ENCODE measurements at regions not wholly inside any gene's neighbourhood (a gene's known extent, or its start where the extent isn't known, plus 50 kb on each side); places are given as distances from the start of the nearest gene placed in this dataset.
A peak's percentile ranks its signal among the peaks of the same experiment; 100 is the strongest.

GRCh38 chr11:13868710-13869397, 93.7 kb upstream of the SPON1 start:
- no peak for FAIRE-seq
- DNase-seq (ENCODE audit: low spot score): no peak

DNA sequence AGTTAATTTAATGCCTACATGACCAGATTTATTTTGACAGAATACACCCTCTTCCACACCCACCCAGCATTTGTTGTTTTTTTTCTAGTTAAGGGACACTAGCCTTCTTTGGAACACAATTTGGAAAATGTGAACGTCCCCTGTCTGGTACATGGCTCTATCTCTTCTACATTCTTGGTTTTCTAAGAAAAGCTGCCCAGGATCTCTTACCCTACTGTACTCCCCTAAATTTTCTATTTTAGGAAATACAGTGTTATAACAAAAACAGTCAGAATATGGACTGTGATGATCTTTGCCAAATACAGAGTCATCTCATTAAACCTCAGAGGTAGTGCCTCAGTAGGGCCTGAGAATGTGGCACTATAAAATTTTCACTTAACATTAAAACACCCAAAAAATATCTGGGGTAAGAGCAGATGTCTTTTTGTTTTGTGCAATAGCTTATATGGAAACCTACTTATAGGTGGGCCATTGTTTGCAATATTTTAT, 93.1 kb upstream of the SPON1 start:
- DNase-seq (ENCODE audit: low spot score): no peak
- FAIRE-seq: no peak

DNA sequence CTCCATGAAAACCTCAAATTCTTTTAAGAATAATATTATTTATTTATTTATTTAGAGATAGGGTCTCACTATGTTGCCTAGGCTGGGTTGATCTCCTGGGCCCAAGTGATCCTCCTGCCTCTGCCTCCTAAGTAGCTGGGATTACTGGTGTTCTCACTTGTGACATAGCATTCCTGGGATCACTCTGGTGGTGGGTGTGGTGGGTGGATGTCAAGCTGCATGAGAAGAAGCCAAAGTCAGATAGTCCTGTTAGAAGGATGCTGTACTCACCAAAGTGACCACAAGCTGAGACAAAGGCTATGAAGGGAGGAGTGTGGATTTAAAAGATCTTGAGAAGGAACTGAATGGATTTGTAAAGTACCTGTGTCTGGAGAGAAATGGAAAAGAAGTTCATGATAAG, 87.9 kb upstream of the SPON1 start:
- FAIRE-seq (no peak), DNase-seq (ENCODE audit: low spot score) (no peak)

GRCh38 chr11:13875643-13876042, 86.9 kb upstream of the SPON1 start:
- FAIRE-seq: no peak

DNA sequence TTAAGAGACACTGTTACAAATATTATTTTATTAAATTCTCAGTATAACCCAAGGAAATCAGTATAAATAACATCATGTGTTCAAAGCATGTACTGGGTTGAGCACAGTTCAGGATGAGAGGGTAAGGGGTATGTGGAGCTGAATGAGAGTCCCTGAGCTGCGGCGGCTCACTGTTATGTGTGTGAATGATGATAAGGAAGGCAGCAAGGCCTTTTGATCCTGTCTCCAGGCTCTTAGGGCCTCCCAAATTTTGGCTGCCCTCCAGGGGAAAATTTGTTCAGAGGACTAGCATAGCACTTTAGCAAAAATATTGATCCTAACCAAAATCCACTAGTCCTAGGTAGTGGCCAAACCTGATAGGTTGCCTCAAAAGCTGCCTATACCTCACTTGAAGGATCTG, 86.1 kb upstream of the SPON1 start:
- FAIRE-seq (no peak), DNase-seq (ENCODE audit: low spot score) (no peak)

More at GRCh38 chr11:13875643-13876042, 86.9 kb upstream of the SPON1 start:
- DNase-seq (ENCODE audit: low spot score): no peak

DNA sequence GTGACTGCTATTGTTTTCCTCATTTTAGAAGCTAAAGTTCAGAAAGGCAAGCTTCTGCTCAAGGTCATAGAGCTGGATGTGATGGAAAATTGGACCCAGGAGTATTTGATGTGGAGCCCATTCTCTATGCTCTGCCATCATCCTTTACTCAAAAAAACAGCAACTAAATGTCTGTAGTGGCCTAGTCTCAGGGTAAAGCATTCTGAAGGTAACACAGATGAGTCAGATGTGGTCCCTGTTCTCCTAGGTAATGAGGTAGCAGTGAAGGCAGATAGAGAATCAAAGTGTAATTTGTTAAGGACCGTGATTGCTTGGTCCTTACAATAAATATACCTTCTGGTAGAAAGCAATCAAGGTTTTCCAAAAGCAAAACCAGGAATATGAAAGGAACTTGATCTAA, 84.4 kb upstream of the SPON1 start:
- no peak for DNase-seq (ENCODE audit: low spot score)
- no peak for FAIRE-seq

GRCh38 chr11:13880634-13881033, 81.9 kb upstream of the SPON1 start:
- FAIRE-seq: no peak
- DNase-seq (ENCODE audit: low spot score): peak; percentile 38

DNA sequence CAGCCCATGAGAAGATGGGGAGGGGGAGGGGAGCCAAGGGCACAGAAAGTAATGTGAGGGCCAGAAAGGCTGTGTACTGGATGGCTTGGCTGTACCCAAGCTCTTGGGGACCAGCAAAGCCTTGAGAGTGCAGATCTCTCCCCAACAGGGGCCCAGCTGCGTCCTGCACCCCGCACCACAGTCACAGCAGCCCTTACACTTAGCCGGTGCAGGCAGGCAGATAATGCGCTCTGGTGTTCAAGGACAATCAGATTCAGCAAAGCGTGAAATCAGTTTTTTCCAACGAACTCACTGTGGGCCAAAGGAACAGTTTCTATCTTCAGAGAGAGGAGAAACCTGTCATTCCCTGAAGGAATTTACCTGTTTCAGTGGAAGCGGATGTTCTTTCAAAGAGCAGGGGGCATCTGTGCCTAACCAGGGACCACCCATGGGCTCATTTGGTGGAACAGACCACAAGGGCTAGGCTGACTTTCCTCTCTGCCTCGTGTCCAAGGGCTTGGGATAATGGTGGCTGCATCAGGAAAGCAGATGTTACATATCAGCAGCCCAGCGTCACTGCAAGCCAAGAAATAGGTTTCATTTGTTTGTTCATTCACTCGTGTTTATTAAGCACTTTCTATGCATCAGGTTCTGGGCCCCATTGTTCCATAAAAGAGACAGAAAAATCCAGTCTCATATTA, 81.2 kb upstream of the SPON1 start:
- DNase-seq (ENCODE audit: low spot score): no peak
- FAIRE-seq: no peak

GRCh38 chr11:13883042-13883441, 79.5 kb upstream of the SPON1 start:
- FAIRE-seq (no peak), DNase-seq (ENCODE audit: low spot score) (no peak)

- DNase-seq (ENCODE audit: low spot score): no peak
- FAIRE-seq: no peak
Observed at GRCh38 chr11:13883589-13883988, 78.9 kb upstream of the SPON1 start.

- peak; percentile 10 for DNase-seq (ENCODE audit: low spot score)
- no peak for FAIRE-seq
Observed at GRCh38 chr11:13884158-13884799, 78.2 kb upstream of the SPON1 start.

GRCh38 chr11:13885083-13885482, 77.4 kb upstream of the SPON1 start:
- no peak for FAIRE-seq
- DNase-seq (ENCODE audit: low spot score): no peak

GRCh38 chr11:13889552-13890249, 72.8 kb upstream of the SPON1 start:
- FAIRE-seq (no peak), DNase-seq (ENCODE audit: low spot score) (no peak)

GRCh38 chr11:13891911-13892310, 70.6 kb upstream of the SPON1 start:
- FAIRE-seq (no peak), DNase-seq (ENCODE audit: low spot score) (no peak)

DNA sequence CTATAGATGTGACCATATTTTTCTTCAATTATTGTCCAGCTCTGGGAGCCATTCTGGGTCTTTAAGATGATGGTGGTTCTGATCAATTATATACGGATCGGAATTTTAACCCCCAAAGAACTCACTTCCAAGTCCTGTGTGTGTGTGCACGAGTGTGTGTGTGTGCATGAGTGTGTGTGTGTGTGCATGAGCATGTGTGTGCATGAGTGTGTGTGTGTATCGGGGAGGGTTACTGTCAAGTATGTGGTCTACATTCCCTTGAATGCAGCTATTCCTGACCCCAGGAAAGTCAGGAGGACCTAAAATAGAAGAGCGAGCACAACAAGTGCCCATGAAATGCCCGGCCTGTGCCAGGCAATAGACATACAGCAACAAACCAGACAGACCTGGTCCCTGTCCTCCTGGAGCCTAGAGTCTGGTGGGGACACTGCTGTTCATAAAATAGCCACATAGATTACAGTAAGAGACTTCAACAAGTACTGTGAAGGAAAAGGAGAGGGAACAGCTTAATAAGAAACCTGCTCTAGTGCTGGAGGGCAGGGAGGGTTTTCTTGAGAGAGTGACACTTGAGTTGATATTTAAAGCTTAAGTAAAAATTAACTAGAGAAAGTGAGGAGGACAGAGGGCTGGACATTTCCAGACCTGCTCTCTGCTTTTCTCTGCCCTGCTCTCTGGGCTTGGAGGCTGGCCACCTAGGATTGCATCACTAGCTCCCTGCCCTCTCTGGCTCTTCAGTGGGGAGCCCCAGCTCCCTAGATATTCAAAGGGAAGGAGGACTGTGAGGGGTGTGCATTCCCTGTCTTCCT, 66.1 kb upstream of the SPON1 start:
- no peak for FAIRE-seq

DNA sequence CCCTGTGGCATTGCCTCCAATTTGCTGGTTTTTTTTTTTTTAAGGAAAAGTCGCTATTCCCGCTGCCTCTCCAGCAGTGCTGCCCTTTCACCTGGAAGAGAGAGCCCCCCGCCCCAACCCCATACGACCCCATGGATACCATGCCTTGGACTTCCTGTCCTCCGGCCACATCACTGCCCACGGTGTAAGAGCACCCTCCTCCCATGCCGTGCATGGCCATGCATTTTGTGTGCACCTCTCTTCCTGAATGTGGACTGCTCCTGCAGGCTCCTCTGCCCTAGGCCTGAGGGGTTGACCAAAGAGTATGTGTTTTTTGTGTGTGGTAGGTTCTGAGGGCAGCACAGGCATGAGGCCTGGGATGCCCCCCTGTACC, 65.6 kb upstream of the SPON1 start:
- FAIRE-seq: no peak
- DNase-seq (ENCODE audit: low spot score): no peak

More for the DNA sequence above, 66.1 kb upstream of the SPON1 start:
- no peak for DNase-seq (ENCODE audit: low spot score)

- no peak for DNase-seq (ENCODE audit: low spot score)
- FAIRE-seq: no peak
Observed at GRCh38 chr11:13897646-13898276, 64.8 kb upstream of the SPON1 start.

DNA sequence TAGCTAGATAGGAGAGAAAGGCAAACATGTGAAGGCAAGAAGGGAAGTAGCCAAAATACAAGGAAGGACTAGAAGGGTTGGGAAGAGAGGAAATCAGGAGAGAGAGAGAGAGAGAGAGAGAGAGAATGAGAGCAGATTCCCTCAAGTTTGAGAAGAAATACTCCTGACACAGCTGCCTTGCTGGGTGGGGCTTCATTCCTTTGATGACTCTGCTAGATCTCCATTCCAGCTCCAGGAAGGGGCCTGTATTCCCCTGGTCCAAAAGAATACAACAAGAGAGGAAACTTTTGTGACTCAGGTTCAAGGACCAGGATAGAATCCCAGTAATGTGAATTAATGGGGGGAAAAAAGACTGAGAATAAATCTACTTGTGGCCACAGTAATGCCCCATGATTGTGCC, 62.9 kb upstream of the SPON1 start:
- FAIRE-seq: no peak
- no peak for DNase-seq (ENCODE audit: low spot score)

DNA sequence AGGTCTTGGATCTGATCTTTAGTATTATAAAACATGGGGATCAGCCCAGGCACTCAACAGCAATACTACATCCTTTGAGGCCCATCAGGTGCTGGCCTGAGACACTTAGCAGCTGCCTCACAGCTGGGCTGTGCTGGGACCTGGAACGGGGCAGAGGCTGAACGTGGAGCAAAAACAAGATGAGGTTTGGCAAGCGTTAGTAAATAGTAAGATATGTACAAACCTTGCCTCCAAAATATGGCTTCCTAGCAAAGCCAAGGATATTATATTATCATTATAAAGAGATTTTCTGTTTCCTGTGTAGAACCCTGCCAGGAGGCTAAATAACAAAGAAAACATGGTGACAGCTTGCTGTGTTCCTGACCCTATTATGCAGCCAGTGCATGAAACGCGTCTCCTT, 60.0 kb upstream of the SPON1 start:
- FAIRE-seq: no peak
- DNase-seq (ENCODE audit: low spot score): no peak

DNA sequence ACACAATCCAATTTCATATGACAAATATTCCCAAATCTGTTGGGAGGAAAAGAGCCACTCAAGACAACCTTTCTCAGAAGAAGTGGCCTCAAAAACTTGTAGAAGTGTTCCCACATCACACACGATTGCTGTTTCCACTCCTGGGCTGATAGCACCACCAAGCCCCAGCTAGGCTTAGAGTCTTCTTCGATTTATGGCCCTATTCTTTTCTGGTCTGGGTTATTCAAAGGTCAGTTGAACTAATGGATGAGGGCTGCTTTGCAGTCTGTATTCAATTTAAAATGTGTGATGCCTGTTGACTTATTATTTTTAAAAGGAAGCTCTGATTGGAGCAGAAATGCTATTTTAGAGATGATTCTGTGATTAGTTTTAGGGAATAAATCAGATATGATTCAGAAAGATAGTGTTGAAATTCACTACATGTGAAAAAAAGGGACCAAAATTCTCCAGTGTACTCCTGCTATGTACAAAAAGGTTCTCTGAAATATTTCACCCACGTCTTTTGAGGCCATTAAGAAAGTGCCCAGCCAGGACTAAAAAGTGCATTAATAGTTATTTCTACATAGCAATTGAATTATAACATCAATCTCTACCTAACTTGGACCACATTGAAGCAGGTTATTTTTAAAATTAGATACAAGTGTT, 57.3 kb upstream of the SPON1 start:
- FAIRE-seq (no peak), DNase-seq (ENCODE audit: low spot score) (no peak)

Data from RCC 7860 (cell line).